Left lung (tissue), 4 donors: ENCODE measurements at regions not wholly inside any gene's neighbourhood (a gene's known extent, or its start where the extent isn't known, plus 50 kb on each side); places are given as distances from the start of the nearest gene placed in this dataset.
A peak's percentile ranks its signal among the peaks of the same experiment; 100 is the strongest.
"Not testable (repeated sequence)": the region's sequence is repeated elsewhere in the genome, so short reads cannot be mapped to it uniquely, and the experiment has no call there.

ENCODE experiments used
- ATAC-seq: fragments of 200-7000 bp; cut with Tn5 transposase; one replicate; pipeline ENCODE4 v1.9.1; 2020; ENCODE audit warnings: moderate library complexity
- DNase-seq, 4 donors: peaks; one replicate each; pipeline ENCODE4 v3.0.0-alpha.2; 2013 to 2020
- H3K27ac ChIP-seq, 2 donors: fragments of 200-600 bp; sonication (generic) in 1 of 2; one replicate each; pipeline versions ENCODE4 v1.5.0 to v1.8.0; 2020 to 2021
- H3K27me3 ChIP-seq, 2 donors: fragments of 200-600 bp; sonication (generic) in 1 of 2; one replicate each; pipeline versions ENCODE4 v1.5.0 to v1.8.0; 2020 to 2021
- H3K36me3 ChIP-seq, 2 donors: fragments of 200-600 bp; sonication (generic) in 1 of 2; one replicate each; pipeline versions ENCODE4 v1.5.0 to v1.8.0; 2020 to 2021
- H3K4me1 ChIP-seq, 2 donors: fragments of 200-600 bp; one replicate each; pipeline ENCODE4 v1.8.0; 2021
- H3K4me3 ChIP-seq, 2 donors: fragments of 200-600 bp; sonication (generic) in 1 of 2; one replicate each; pipeline versions ENCODE4 v1.5.0 to v1.8.0; 2020 to 2021; ENCODE audit warnings: mild to moderate bottlenecking in 1 of 2
- H3K9me3 ChIP-seq, 2 donors: fragments of 200-600 bp; sonication (generic) in 1 of 2; one replicate each; pipeline versions ENCODE4 v1.5.0 to v1.8.0; 2020 to 2021
- CTCF ChIP-seq, 2 donors: fragments of 200-600 bp; sonication (generic) in 1 of 2; IDR thresholded peaks; one replicate each; pipeline versions ENCODE4 v1.5.0 to v1.8.0; 2021; ENCODE audit warnings: antibody characterized with exemption in 2 of 2
- intact Hi-C, 2 donors: fragments of 100-400 bp; cut with DNase I; formaldehyde crosslinking; loops; one replicate each; pipeline versions ENCODE4 v1.11.2 to v1.14.2; 2022
- donor health status: DM: no; HTN: yes; CAD: no.
- donor health status: DM: no; HTN: no; CAD: no.

GRCh38 chr4:151853034-151853433, 92.2 kb upstream of the GATB start:
- Histone ChIP-seq H3K9me3 (no peaks in the 10 kb centered on the region), H3K4me1 (peaks cover 5 to 9% of the 10 kb centered on the region in 2 donors), H3K27ac (no peak overlapping the region), H3K27me3 (no peaks in the 10 kb centered on the region), H3K36me3 (no peaks in the 10 kb centered on the region), H3K4me3 (no peak overlapping the region)
- no peak for TF ChIP-seq CTCF (IDR thresholded peaks at IDR 0.05)
- ATAC-seq (no peak), DNase-seq (no peak)
- intact Hi-C loops: no loop called here

GRCh38 chr4:151852202-151852601, 91.4 kb upstream of the GATB start:
- intact Hi-C loops: no loop called here
- Histone ChIP-seq H3K4me1 (peaks cover 5 to 9% of the 10 kb centered on the region in 2 donors), H3K27ac (no peak overlapping the region), H3K4me3 (no peak overlapping the region), H3K27me3 (no peaks in the 10 kb centered on the region), H3K36me3 (no peaks in the 10 kb centered on the region), H3K9me3 (no peaks in the 10 kb centered on the region)
- ATAC-seq: no peak
- TF ChIP-seq CTCF (IDR thresholded peaks at IDR 0.05): no peak
- no peak for DNase-seq

- DNase-seq: no peak
- no peak for ATAC-seq
- H3K4me1 ChIP-seq: peaks cover 5 to 9% of the 10 kb centered on the region in 2 donors
- intact Hi-C loops: no loop called here
- H3K36me3 ChIP-seq: no peaks in the 10 kb centered on the region
- H3K27ac ChIP-seq: no peak overlapping the region
- no peak for TF ChIP-seq CTCF (IDR thresholded peaks at IDR 0.05)
- no peak overlapping the region for H3K4me3 ChIP-seq
- no peaks in the 10 kb centered on the region for H3K9me3 ChIP-seq
- H3K27me3 ChIP-seq: no peaks in the 10 kb centered on the region
These were observed 90.5 kb upstream of the GATB start for GRCh38 chr4:151851354-151851753.

- intact Hi-C loops: no loop called here
These were observed 90.0 kb upstream of the GATB start for GRCh38 chr4:151850791-151851213.

GRCh38 chr4:151845551-151845950, 84.7 kb upstream of the GATB start:
- H3K9me3 ChIP-seq, H3K27ac ChIP-seq, H3K27me3 ChIP-seq, ATAC-seq, H3K4me3 ChIP-seq, intact Hi-C loops, H3K36me3 ChIP-seq, DNase-seq, H3K4me1 ChIP-seq: not testable (repeated sequence)

More at GRCh38 chr4:151850791-151851213, 90.0 kb upstream of the GATB start:
- Histone ChIP-seq H3K9me3 (no peaks in the 10 kb centered on the region), H3K4me1 (peaks cover 5 to 9% of the 10 kb centered on the region in 2 donors), H3K36me3 (no peaks in the 10 kb centered on the region), H3K4me3 (no peak overlapping the region), H3K27me3 (no peaks in the 10 kb centered on the region), H3K27ac (no peak overlapping the region)
- no peak for DNase-seq
- peak; percentile 49 for ATAC-seq
- TF ChIP-seq CTCF (IDR thresholded peaks at IDR 0.05): no peak

GRCh38 chr4:151842430-151843079, 81.7 kb upstream of the GATB start:
- H3K27ac ChIP-seq: no peak overlapping the region
- H3K27me3 ChIP-seq: peaks cover 0 to 7% of the 10 kb centered on the region in 2 donors
- H3K4me3 ChIP-seq: no peak overlapping the region
- no peaks in the 10 kb centered on the region for H3K9me3 ChIP-seq
- H3K4me1 ChIP-seq: no peaks in the 10 kb centered on the region
- intact Hi-C loops: no loop called here
- ATAC-seq (no peak), DNase-seq (no peak)
- H3K36me3 ChIP-seq: no peaks in the 10 kb centered on the region
- TF ChIP-seq CTCF (IDR thresholded peaks at IDR 0.05): no peak
